SK-N-MC (cell line): ENCODE measurements at regions not wholly inside any gene's neighbourhood (a gene's known extent, or its start where the extent isn't known, plus 50 kb on each side); places are given as distances from the start of the nearest gene placed in this dataset.

Experiments
- EZH2 ChIP-seq: fragments of 200-600 bp; sonication (generic); IDR thresholded peaks from one replicate; pipeline ENCODE4 v1.6.1; 2017; ENCODE audit warnings: antibody characterized with exemption
- POLR2AphosphoS5 ChIP-seq: IDR thresholded peaks from 2 replicates; pipeline ENCODE4 v1.6.1; 2012; ENCODE audit warnings: mild to moderate bottlenecking, low read depth, low read length, borderline replicate concordance

DNA sequence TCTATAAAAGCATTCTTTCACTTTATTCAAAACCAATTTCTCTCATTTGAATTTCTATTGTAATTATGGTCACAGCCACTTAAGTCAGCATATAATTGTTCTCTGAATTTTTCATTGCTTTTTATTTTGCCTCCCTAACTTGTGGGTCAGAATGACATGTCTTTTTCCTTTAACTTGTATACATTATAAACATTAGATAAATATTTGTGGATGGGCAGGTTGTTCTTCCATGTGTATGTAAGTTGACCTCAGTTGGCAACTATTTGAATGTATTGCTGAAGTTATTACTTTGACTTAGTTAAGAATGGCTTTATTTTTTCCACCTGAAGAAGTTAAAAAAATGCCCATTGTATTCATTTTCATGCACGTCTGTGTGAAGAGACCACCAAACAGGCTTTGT lies 83.0 kb upstream of the MAP3K7 start:
- TF ChIP-seq POLR2AphosphoS5: no peak
- no peak for TF ChIP-seq EZH2
